SK-N-SH treated with all-trans-retinoic acid at 6 μM for 48 hours (cell line): ENCODE measurements at regions not wholly inside any gene's neighbourhood (a gene's known extent, or its start where the extent isn't known, plus 50 kb on each side); places are given as distances from the start of the nearest gene placed in this dataset.
"Not testable (repeated sequence)": the region's sequence is repeated elsewhere in the genome, so short reads cannot be mapped to it uniquely, and the experiment has no call there.

Experiments used
- ATAC-seq: fragments of 200-7000 bp; cut with Tn5 transposase; 3 replicates; pipeline ENCODE4 v1.9.1; 2020; ENCODE audit warnings: mild to moderate bottlenecking, moderate library complexity
- ARNTL ChIP-seq: fragments of 450-650 bp; formaldehyde crosslinking; IDR thresholded peaks from 2 replicates; pipeline ENCODE4 v1.5.0; 2020; ENCODE audit warnings: low read depth, mild to moderate bottlenecking, moderate library complexity, borderline replicate concordance
- BACH2 ChIP-seq: fragments of 250-450 bp; sonication (Bioruptor Pico); IDR thresholded peaks from 2 replicates; pipeline ENCODE4 v1.9.0; 2021; ENCODE audit warnings: mild to moderate bottlenecking, borderline replicate concordance
- CREB5 ChIP-seq: fragments of 250-450 bp; sonication (Bioruptor Pico); IDR thresholded peaks from 2 replicates; pipeline ENCODE4 v1.5.1; 2020; ENCODE audit warnings: low read depth, mild to moderate bottlenecking, moderate library complexity
- CSDC2 ChIP-seq: fragments of 250-450 bp; sonication (Bioruptor Pico); IDR thresholded peaks from 2 replicates; pipeline ENCODE4 v1.5.0; 2020; ENCODE audit warnings: mild to moderate bottlenecking, moderate library complexity
- CSRNP3 ChIP-seq: fragments of 250-450 bp; sonication (Bioruptor Pico); IDR thresholded peaks from 2 replicates; pipeline ENCODE4 v1.5.1; 2021; ENCODE audit warnings: mild to moderate bottlenecking, moderate library complexity
- ESRRG ChIP-seq: fragments of 250-450 bp; sonication (Bioruptor Pico); IDR thresholded peaks from 2 replicates; pipeline ENCODE4 v1.6.1; 2021; ENCODE audit warnings: mild to moderate bottlenecking
- GLIS3 ChIP-seq: fragments of 250-450 bp; sonication (Bioruptor Pico); IDR thresholded peaks from 2 replicates; pipeline ENCODE4 v1.5.0; 2020; ENCODE audit warnings: mild to moderate bottlenecking, moderate library complexity
- ISL1 ChIP-seq: fragments of 250-450 bp; sonication (Bioruptor Pico); IDR thresholded peaks from 2 replicates; pipeline ENCODE4 v2.1.2; 2022; ENCODE audit warnings: mild to moderate bottlenecking, moderate library complexity
- OSR1 ChIP-seq: fragments of 250-450 bp; sonication (Bioruptor Pico); IDR thresholded peaks from 2 replicates; pipeline ENCODE4 v1.8.0; 2022; ENCODE audit warnings: moderate library complexity, mild to moderate bottlenecking, inconsistent platforms
- PATZ1 ChIP-seq: fragments of 250-450 bp; sonication (Bioruptor Pico); IDR thresholded peaks from 2 replicates; pipeline ENCODE4 v1.8.0; 2020; ENCODE audit warnings: mild to moderate bottlenecking, moderate library complexity, borderline replicate concordance
- PPARA ChIP-seq: fragments of 250-450 bp; sonication (Bioruptor Pico); IDR thresholded peaks from 2 replicates; pipeline ENCODE4 v1.5.0; 2020; ENCODE audit warnings: mild to moderate bottlenecking, borderline replicate concordance
- RARB ChIP-seq: fragments of 250-450 bp; sonication (Bioruptor Pico); IDR thresholded peaks from 2 replicates; pipeline ENCODE4 v1.8.0; 2021; ENCODE audit warnings: mild to moderate bottlenecking, moderate library complexity
- SNAI2 ChIP-seq: fragments of 250-450 bp; sonication (Bioruptor Pico); IDR thresholded peaks from 2 replicates; pipeline ENCODE4 v1.5.0; 2020; ENCODE audit warnings: mild to moderate bottlenecking, moderate library complexity
- TCF4 ChIP-seq: fragments of 250-450 bp; sonication (Bioruptor Pico); IDR thresholded peaks from 2 replicates; pipeline ENCODE4 v1.8.0; 2021; ENCODE audit warnings: mild to moderate bottlenecking, moderate library complexity, borderline replicate concordance
- TOX ChIP-seq: fragments of 250-450 bp; sonication (Bioruptor Pico); IDR thresholded peaks from 2 replicates; pipeline ENCODE4 v1.8.0; 2021; ENCODE audit warnings: mild to moderate bottlenecking, moderate library complexity, borderline replicate concordance
- TSHZ2 ChIP-seq: fragments of 250-450 bp; sonication (Bioruptor Pico); IDR thresholded peaks from 2 replicates; pipeline ENCODE4 v1.5.0; 2020; ENCODE audit warnings: mild to moderate bottlenecking, moderate library complexity
- ZFP3 ChIP-seq: fragments of 250-450 bp; sonication (Bioruptor Pico); IDR thresholded peaks from 2 replicates; pipeline ENCODE4 v1.5.0; 2020; ENCODE audit warnings: mild to moderate bottlenecking, moderate library complexity
- ZNF565 ChIP-seq: fragments of 450-650 bp; formaldehyde crosslinking; conservative IDR thresholded peaks from 2 replicates; pipeline ENCODE4 v1.5.0; 2020; ENCODE audit warnings: low read depth, mild to moderate bottlenecking, moderate library complexity
- ZNF70 ChIP-seq: fragments of 450-650 bp; formaldehyde crosslinking; IDR thresholded peaks from 2 replicates; pipeline ENCODE4 v1.5.0; 2020; ENCODE audit warnings: mild to moderate bottlenecking, moderate library complexity

- no peak for ATAC-seq
- TF ChIP-seq TCF4 (CRISPR knock-in tag) (no peak), BACH2 (CRISPR knock-in tag) (no peak), ISL1 (CRISPR knock-in tag) (no peak), ZNF565 (CRISPR knock-in tag) (no peak), ZNF70 (CRISPR knock-in tag) (no peak), OSR1 (CRISPR knock-in tag) (no peak), ARNTL (CRISPR knock-in tag) (no peak), CREB5 (CRISPR knock-in tag) (no peak), TSHZ2 (CRISPR knock-in tag) (no peak), CSRNP3 (CRISPR knock-in tag) (no peak)
Observed at GRCh38 chr4:30068234-30068633, 651.9 kb upstream of the PCDH7 start.

GRCh38 chr4:30073011-30073710 is 647.0 kb upstream of the PCDH7 start:
- TF ChIP-seq TSHZ2 (CRISPR knock-in tag) (no peak), CSDC2 (CRISPR knock-in tag) (no peak), ZNF70 (CRISPR knock-in tag) (no peak), ISL1 (CRISPR knock-in tag) (no peak), ESRRG (CRISPR knock-in tag) (no peak), PPARA (CRISPR knock-in tag) (no peak), ARNTL (CRISPR knock-in tag) (no peak), ZNF565 (CRISPR knock-in tag) (no peak), CREB5 (CRISPR knock-in tag) (no peak), RARB (CRISPR knock-in tag) (no peak), PATZ1 (no peak), TOX (CRISPR knock-in tag) (no peak), ZFP3 (CRISPR knock-in tag) (no peak), GLIS3 (CRISPR knock-in tag) (no peak), SNAI2 (CRISPR knock-in tag) (no peak)

GRCh38 chr4:30092420-30093128 is 627.6 kb upstream of the PCDH7 start:
- ATAC-seq: not testable (repeated sequence)

More at GRCh38 chr4:30073011-30073710, 647.0 kb upstream of the PCDH7 start:
- no peak for ATAC-seq
